GM18858 (cell line): ENCODE measurements at regions not wholly inside any gene's neighbourhood (a gene's known extent, or its start where the extent isn't known, plus 50 kb on each side); places are given as distances from the start of the nearest gene placed in this dataset.

Source experiments
- ATAC-seq: cut with Tn5 transposase; IDR thresholded peaks from one replicate; pipeline ENCODE4 v1.9.1; 2021; ENCODE audit not compliant: unreplicated experiment

DNA sequence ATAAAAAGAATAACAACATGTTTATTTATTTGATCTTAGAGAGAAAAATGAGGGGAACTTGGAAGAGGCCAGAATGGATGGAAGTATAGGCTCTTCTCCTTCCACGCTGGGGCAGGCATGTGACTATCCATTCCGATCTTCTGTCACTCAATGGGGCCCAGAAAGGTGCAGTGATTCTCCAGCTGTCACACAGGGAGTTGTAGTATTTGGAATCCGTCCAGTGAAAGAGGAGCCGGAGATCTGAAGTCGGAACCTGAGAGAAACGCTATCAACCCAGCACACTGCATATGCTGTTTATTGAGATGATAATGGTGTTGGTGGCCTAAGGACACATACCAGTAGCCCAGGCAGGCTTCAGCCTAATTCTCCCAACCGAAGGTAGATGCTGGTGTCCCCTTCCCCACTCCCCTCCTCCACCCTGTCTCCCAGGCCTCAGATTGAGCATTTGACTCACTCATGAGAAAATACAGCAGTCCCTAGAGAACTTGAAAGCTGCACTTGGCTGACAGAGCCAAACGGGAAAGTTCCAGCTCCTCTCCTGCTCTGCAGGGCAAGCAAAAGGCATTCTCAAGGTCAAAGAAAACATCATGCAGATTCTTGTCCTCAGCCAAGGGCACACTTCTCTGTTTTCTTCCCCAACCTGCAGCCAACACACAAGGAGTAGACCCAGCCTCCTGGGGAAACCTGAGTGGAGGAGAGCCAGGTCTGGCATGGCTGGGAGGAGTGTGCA is 100.4 kb downstream of the IRF2BPL start:
- no peak for ATAC-seq

- ATAC-seq = no peak
Measured at GRCh38 chr14:76926521-76927251, 100.5 kb downstream of the LRRC74A start.

DNA sequence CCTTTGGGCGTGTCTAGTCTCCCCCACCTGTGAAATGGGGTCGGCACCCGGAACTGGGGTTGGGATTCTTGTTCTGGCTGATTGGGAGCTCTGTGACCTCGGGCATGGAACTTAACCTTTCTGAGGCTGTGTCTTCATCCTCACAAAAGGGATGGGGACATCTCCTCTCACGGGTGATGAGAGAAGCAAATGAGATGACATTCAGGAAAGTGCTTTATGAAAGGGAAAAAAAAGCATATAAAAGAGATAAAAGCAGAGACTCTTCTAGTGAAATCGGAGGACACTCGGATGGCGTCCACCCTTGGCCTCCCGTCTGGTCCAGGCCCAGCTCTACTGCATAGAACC is 98.9 kb downstream of the LRRC74A start:
- no peak for ATAC-seq

DNA sequence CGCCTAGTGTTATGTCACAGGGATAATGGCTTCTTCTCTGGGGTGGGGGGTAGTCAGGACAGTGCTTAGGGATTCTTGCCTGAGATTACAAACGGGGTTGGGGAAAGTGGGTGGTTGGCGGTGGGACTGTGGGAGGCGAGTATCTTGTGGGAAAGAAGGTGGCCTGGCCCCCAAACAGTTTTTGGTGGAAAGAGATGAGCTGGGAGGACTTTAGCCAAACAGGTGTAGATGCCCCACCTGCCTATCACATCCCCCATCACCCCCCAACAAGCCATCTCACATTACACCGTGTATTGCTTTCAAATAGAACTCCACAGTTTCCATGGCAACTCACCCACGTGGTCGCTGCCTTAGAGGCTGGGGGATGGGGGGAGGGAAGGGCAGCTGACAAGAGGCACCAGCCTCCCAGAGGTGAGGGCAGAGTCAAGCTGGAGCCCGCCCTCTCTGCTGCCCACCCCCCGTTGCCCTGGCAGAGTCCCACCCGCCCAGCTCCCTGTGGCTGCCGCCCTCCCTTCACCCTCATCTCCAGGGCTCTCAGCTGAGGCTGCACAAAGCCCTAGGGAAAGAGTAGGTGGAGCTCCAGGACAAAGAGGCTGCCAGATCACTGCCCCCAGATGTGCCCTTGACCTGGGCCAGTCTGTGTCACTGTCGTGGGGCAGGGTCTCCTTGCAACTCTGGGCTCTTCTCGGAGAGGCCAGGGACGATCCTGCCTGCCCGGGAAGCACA is 98.3 kb downstream of the LRRC74A start:
- no peak for ATAC-seq

DNA sequence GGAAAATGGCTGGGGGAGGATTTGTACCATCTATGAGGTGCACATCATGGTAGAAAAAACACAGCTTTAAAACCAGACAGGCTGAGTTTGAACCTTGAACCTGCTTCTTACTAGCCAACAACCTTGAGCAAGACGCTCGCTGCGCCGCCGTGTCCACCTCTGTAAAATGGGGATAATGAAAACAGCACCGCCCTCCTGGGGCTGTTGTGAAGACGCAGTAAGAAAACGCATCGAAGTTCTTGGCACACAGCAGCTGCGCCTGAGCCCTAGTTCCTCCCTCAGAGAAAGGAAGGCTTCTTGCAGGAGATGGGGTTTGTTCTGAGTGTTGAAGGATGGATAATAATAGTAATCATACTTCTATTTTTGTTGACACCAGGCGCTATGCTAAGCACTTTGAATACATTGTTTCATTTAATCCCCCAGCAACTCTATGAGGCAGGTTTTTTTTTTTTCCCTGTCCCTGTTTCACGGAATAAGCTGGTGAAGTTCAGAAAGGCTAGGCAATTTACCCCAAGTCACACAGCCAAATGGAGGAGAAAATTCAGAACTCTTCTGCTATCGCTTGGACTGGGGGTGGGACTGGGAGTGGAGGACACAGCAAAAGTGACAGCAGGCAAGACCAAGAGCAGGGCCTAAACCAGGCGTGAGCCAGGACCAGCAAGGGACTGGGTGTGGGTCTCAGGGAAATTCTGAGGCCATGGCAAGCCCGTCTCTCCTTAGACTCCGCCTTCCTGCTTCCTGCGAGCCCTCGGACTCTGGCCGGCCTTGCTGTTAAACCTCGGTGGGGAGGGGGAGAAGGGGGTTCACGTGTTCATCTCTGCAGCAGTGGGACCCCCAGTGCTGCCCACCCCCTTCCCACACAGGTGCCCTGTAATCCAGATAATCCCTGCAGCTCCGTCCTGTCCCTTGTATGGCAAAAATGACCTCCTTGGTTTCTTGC is 97.5 kb downstream of the LRRC74A start:
- no peak for ATAC-seq

DNA sequence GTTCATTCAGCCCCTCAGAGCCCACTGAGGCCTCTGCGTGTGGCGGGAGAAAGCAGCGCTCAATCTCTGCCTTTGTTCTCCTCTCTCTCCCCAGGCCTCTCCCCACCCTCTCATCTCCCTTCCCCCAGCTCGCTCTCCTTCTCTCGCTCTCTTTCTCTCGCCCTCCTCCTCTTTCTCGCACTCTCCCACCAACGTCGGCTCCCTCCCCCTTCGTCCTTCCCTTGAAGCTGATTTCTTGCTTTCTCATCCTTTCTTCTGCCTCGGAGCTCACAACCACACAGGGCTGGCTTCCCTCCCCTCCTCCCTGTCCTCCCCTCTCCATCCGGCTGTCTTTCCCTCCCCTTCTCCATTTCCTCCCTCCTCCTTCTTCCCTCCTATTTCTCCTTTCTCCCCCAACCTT is 96.4 kb downstream of the LRRC74A start:
- no peak for ATAC-seq

DNA sequence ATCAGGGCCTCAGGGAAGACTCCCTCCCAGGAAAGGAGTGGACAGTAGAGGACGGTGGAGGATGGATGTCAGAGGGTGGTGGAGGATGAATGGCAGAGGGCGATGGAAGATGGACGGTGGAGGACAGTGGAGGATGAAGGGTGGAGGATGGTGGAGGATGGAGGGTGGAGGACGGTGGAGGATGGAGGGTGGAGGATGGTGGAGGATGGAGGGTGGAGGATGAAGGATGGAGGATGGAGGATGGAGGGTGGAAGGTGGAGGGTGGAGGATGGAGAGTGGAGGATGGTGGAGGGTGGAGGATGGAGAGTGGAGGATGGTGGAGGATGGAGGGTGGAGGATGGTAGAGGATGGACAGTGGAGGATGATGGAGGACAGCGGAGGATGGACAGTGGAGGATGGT is 95.9 kb downstream of the LRRC74A start:
- ATAC-seq = no peak

DNA sequence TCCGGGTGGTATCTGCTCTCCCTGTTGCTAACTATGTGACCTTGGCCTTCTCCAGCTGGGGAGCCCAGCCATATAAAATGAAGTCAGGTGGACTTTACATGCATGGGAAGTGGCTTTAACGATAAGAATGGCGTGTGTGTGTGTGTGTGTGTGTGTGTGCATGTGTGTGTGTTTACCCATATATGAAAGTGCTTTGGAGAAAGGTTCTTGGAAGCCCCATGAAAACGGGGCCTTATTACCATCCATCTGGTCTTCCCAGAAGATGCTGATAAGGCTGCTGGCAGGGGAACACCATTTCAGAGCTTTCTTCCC is 94.8 kb downstream of the LRRC74A start:
- no peak for ATAC-seq

DNA sequence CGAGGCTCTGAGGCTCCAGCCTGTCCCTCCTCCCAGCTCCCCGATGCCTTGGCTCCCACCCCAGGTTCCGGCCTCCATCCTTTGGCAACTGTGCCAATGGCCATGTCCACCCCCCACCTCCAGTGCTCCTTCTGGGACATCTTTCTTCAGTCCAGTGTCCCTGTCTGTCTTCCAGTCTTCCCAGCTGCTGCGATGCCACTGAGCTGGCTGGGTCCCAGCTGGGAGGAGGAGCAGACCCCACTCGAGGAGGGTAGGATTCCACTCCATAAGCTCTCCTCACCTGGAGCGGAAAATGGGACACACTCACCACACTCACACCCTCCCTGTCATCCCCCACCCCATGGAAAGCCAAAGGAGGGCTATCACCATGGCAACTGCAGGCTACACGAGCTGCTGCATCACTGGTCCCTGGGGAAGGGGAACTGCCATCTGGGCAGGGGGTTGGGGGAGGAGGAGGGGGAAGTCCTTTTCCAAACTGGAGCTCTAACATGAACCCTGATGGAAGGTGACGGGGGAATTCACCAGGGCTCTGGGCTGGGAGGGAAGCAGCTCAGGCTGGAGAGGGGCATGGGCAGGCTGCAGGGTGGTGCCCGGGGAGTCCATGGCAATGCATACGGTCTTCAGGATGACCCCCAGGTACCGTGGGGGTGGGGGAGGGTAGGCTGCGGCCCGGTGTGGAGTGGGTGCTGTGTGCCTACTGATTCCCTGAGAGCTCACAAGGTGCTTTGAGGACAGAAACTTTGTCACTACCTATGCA is 94.3 kb downstream of the LRRC74A start:
- ATAC-seq = no peak

DNA sequence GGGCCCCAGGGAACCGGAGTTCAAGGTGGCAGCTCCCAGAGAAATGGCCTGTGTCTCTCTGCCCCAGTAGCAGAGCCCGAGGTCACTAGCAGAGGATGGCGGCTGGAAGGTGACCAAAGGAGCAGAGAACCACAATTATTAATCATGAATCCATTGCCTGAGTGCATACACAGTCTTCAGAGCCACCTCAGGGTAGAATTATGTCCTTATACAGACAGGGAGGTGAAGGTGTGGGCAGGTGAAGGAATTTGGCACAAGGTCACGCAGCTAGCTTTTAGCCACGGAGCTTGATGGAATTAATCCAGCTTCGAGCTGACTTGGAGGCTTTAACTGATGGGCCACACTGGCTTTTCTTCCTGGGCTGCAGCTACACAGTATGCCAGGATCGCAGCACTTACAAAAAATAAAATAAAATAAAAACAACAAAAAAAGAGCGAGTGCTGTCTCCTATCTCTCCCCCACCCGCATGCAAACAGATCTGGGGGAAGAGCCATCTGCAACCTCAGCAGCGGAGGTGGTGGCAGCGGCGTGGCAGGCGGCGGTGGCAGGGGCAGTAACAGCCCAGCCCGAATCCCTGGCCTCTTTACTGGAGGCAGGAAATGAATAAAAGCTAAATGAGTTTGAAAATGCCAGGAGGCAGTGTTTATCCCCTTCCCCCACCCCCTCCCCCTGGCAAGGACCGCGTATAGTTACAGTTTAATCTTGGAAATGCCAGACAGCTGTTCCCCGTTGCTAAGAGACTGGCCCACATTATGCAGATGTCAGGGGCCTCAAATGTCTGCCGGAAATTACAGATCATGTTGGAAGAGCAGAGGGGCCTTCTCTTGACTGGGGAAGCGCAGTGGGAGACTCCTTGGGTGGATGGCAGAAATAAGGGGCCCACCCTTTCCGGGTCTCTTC is 93.5 kb downstream of the LRRC74A start:
- no peak for ATAC-seq
